Body of pancreas (tissue), 4 donors: ENCODE measurements at regions not wholly inside any gene's neighbourhood (a gene's known extent, or its start where the extent isn't known, plus 50 kb on each side); places are given as distances from the start of the nearest gene placed in this dataset.

ENCODE experiments used
- ATAC-seq: fragments of 150-250 bp; one replicate; pipeline ENCODE4 v1.9.1; 2016
- DNase-seq, 4 donors: peaks; one replicate each; pipeline ENCODE4 v3.0.0-alpha.2; 2019
- H3K27ac ChIP-seq, 4 donors: fragments of 200-600 bp; sonication (generic); 1 replicate in 3 of 4; 2 replicates in 1 of 4; pipeline versions ENCODE4 v1.5.1 to v1.6.1; 2016 to 2019; ENCODE audit warnings: mild to moderate bottlenecking in 1 of 4, mixed read lengths in 1 of 4, moderate library complexity in 1 of 4
- H3K27me3 ChIP-seq, 2 donors: fragments of 200-600 bp; sonication (generic); one replicate each; pipeline ENCODE4 v1.6.0; 2016; ENCODE audit warnings: mild to moderate bottlenecking in 1 of 2
- H3K36me3 ChIP-seq, 2 donors: fragments of 200-600 bp; sonication (generic); replicated peaks in 1 of 2; 2 replicates each; pipeline ENCODE4 v1.5.1; 2016; ENCODE audit warnings: low read depth in 2 of 2; ENCODE audit not compliant: insufficient read depth in 1 of 2
- H3K4me1 ChIP-seq: fragments of 200-600 bp; sonication (generic); one replicate; pipeline ENCODE4 v1.6.0; 2016
- H3K4me3 ChIP-seq, 2 donors: fragments of 200-600 bp; sonication (generic); 1 replicate in 1 of 2; 2 replicates in 1 of 2; pipeline ENCODE4 v1.5.1; 2016 to 2019
- H3K9me3 ChIP-seq, 3 donors: fragments of 200-600 bp; sonication (generic); 1 replicate in 2 of 3; 2 replicates in 1 of 3; pipeline ENCODE4 v1.5.1; 2016
- POLR2A ChIP-seq, 3 donors: fragments of 450-650 bp; IDR thresholded peaks; one replicate each; pipeline ENCODE4 v1.6.1; 2016; ENCODE audit warnings: antibody characterized with exemption in 3 of 3, mild to moderate bottlenecking in 2 of 3
- WGBS, 2 donors: methylation state at CpG; one replicate each; pipeline ENCODE4 v1.1.5; 2017; 5-methylcytosine and 5-hydroxymethylcytosine counted together
- intact Hi-C: fragments of 100-400 bp; cut with DNase I; formaldehyde crosslinking; loops from one replicate; pipeline ENCODE4 v1.15.1; 2023
- TF ChIP-seq, protein P1 (sequence below), 7 experiments: fragments of 450-650 bp in 4 of 7; fragments of 200-600 bp in 3 of 7; sonication (generic) in 3 of 7; IDR thresholded peaks; one replicate each; pipeline ENCODE4 v1.5.1; 2016 to 2019; ENCODE audit warnings: antibody characterized with exemption in 7 of 7

DNA sequence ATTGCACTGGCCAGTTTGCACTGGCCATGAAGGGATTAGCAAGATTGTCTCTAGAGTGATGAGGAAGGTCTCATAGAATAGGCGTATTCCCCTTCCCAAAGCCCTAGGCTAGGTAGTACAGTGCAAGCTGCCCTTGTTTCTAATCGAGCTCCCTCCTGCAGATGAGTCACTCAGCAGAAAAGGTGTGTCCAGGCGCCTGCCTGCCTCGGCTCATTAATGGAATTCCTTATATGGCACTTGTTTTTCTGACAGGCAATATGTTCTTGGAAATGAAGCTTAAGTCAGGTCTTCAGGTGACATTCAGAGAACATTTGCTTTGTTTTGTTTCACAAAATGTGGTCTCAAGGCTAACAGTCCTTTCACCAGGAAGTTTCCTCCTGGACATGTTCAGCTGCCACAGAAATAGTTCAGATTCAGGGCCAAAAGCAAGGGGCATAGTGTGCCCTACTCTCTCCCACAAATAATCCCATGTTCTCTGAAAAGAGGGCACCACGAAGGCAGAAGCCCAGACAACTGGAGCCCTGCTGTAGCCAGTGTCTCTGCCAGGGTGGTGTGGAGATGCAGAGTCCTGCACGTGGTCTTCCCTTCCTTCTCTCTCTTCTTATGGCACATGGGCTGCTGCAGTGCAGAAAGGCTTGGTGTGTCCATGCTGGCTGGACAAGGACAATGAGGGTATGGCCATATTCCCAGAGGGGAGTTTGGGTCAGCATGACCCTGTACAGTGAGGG, 281.1 kb upstream of the MAP3K1 start:
- H3K4me1 ChIP-seq: peaks cover 10% of the 10 kb centered on the region
- ATAC-seq (peak; percentile 78), DNase-seq (peak in 3 of 4 donors; percentile 14 to 74 (median 22))
- H3K27me3 ChIP-seq: no peaks in the 10 kb centered on the region
- 75 to 84% methylated on average over 6 of the region's 6 CpGs for WGBS, 2 donors
- H3K9me3 ChIP-seq: no peaks in the 10 kb centered on the region
- TF ChIP-seq, protein P1, sequence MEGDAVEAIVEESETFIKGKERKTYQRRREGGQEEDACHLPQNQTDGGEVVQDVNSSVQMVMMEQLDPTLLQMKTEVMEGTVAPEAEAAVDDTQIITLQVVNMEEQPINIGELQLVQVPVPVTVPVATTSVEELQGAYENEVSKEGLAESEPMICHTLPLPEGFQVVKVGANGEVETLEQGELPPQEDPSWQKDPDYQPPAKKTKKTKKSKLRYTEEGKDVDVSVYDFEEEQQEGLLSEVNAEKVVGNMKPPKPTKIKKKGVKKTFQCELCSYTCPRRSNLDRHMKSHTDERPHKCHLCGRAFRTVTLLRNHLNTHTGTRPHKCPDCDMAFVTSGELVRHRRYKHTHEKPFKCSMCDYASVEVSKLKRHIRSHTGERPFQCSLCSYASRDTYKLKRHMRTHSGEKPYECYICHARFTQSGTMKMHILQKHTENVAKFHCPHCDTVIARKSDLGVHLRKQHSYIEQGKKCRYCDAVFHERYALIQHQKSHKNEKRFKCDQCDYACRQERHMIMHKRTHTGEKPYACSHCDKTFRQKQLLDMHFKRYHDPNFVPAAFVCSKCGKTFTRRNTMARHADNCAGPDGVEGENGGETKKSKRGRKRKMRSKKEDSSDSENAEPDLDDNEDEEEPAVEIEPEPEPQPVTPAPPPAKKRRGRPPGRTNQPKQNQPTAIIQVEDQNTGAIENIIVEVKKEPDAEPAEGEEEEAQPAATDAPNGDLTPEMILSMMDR (IDR thresholded peaks at IDR 0.05): no peak
- no peak for TF ChIP-seq POLR2A (IDR thresholded peaks at IDR 0.05)
- H3K27ac ChIP-seq: peak overlapping the region in 1 of 4 donors; percentile 26
- H3K36me3 ChIP-seq: no peaks in the 10 kb centered on the region
- intact Hi-C loops: no loop called here
- no peak overlapping the region for H3K4me3 ChIP-seq

DNA sequence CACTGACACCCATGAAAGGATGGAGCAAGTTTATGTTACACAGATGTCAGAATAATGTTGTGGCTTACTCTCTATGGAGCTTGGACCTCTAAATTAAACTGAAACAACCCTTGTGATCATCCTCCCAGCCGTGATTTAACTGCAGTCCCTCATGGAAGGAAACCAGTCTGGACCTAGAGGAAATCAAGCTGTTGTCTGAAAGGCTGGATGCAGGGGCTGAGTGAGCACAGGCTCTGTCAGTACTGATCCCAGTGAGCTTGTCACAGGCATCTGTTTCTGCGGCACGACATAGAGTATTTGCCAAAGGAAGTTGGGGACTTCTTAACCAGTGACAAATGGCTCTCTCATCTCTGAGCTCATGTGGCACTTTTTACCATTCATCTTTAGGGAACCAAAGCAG, 282.9 kb upstream of the MAP3K1 start:
- H3K9me3 ChIP-seq: no peaks in the 10 kb centered on the region
- ATAC-seq (no peak), DNase-seq (no peak)
- H3K36me3 ChIP-seq: no peaks in the 10 kb centered on the region
- peaks cover 10% of the 10 kb centered on the region for H3K4me1 ChIP-seq
- H3K27me3 ChIP-seq: no peaks in the 10 kb centered on the region
- no peak for TF ChIP-seq POLR2A (IDR thresholded peaks at IDR 0.05)
- TF ChIP-seq, protein P1 (IDR thresholded peaks at IDR 0.05): no peak
- WGBS, 2 donors: 50 to 56% methylated on average over 3 of the region's 3 CpGs
- H3K4me3 ChIP-seq: no peak overlapping the region
- intact Hi-C loops: no loop called here
- H3K27ac ChIP-seq: no peak overlapping the region

DNA sequence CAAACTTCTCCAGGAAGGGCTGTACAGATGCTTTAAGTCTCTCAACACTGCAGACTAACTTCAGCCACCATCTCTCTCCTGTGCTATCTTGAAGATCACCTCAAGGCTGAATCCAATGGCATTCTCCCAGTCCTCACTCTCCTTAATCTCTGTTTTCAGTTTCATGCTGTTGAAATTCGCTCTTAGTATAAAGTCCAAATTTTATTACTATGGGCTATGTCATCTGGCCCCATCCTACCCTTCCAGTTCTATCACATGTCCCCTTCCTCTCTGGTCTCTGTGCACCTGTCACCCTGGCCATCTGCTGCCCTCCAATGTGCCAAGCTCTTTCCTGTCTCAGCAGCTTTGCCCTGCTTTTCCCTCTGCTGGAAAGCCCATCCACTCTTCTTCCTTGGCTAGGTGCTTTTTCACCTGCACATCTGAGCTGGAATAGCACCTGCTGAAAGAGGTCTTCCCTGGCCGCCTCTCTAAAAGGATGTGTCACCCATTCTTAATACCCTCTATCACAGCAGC, 284.7 kb upstream of the MAP3K1 start:
- TF ChIP-seq, protein P1 (IDR thresholded peaks at IDR 0.05): no peak
- no peak for TF ChIP-seq POLR2A (IDR thresholded peaks at IDR 0.05)
- no peaks in the 10 kb centered on the region for H3K36me3 ChIP-seq
- H3K27me3 ChIP-seq: no peaks in the 10 kb centered on the region
- 81 to 90% methylated on average over 2 of the region's 2 CpGs for WGBS, 2 donors
- ATAC-seq: no peak
- intact Hi-C loops: no loop called here
- H3K4me1 ChIP-seq: peaks cover 10% of the 10 kb centered on the region
- H3K27ac ChIP-seq: no peak overlapping the region
- no peak overlapping the region for H3K4me3 ChIP-seq
- DNase-seq: no peak
- H3K9me3 ChIP-seq: no peaks in the 10 kb centered on the region

DNA sequence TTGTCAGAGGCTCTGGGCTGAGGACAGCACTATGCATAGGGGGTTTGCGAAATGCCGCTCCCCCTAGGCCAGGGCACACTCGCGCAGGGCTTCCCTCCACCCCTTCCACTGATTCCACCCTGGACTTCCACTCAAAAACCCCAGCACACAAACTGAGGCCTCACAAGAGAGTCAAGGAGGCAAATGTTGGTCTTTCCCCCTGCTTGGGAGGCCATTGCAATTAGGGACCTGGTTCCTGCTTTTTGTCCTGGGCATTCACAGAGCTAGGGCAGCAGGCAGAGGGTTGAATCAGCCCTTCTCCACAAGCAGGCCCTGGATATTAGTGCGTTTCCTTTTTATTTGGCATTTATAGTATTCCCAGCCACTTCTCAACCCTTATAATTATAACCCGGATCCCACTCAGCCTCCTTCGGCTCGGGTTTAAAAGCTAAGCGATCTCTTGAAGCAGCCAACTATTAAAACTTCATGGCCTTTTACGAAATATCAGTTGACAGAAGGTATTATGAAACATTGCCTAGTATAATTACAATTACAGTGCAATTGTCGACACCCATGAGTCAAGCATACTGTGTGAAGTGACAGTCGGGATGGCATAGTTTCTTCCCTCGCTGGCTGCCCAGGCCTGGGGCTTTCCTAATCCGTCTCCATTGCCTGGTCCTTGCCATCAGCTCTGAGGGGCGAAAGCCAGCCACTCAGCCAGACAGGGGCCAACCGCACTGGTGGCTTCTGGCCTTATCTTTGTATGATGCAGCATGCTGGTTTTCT, 285.5 kb upstream of the MAP3K1 start:
- intact Hi-C loops: no loop called here
- Histone ChIP-seq H3K27ac (no peak overlapping the region), H3K9me3 (no peaks in the 10 kb centered on the region), H3K4me1 (peaks cover 10% of the 10 kb centered on the region), H3K27me3 (no peaks in the 10 kb centered on the region), H3K36me3 (no peaks in the 10 kb centered on the region), H3K4me3 (no peak overlapping the region)
- TF ChIP-seq, protein P1 (IDR thresholded peaks at IDR 0.05): no peak
- no peak for TF ChIP-seq POLR2A (IDR thresholded peaks at IDR 0.05)
- no peak for ATAC-seq
- DNase-seq: no peak
- 83 to 90% methylated on average over 15 to 16 of the region's 16 CpGs for WGBS, 2 donors
